ENCODE measurements at regions not wholly inside any gene's neighbourhood (a gene's known extent, or its start where the extent isn't known, plus 50 kb on each side); places are given as distances from the start of the nearest gene placed in this dataset.

GRCh38 chr9:134504106-134504385 is 137.6 kb upstream of the COL5A1 start:
- TF ChIP-seq JUN (IDR thresholded peaks at IDR 0.05; ENCODE audit: borderline replicate concordance, low read depth, low read length) (no peak), JUN (CRISPR knock-in tag; IDR thresholded peaks at IDR 0.05; ENCODE audit: borderline replicate concordance) (no peak), GABPA (tag; conservative IDR thresholded peaks at IDR 0.05; ENCODE audit: low read depth) (no peak), DNMT1 (IDR thresholded peaks at IDR 0.05) (no peak), ARHGAP35 (IDR thresholded peaks at IDR 0.05; ENCODE audit: partially characterized antibody) (no peak), CTCF (IDR thresholded peaks at IDR 0.05 in 2 of 3, conservative IDR thresholded peaks at IDR 0.05 in 1 of 3; ENCODE audit: insufficient read depth in 2 of 3, low read depth in 1 of 3, low read length in 3 of 3) (no peak; a peak in 1 of 6 replicates), ZNF253 (CRISPR knock-in tag; conservative IDR thresholded peaks at IDR 0.05) (no peak), UBTF (IDR thresholded peaks at IDR 0.05; ENCODE audit: borderline replicate concordance in 1 of 2, low read depth in 2 of 2, low read length in 2 of 2) (no peak), ZNF717 (CRISPR knock-in tag; IDR thresholded peaks at IDR 0.05) (no peak), RAD51 (IDR thresholded peaks at IDR 0.05; ENCODE audit: borderline replicate concordance, low read depth) (no peak), ZNF277 (CRISPR knock-in tag; IDR thresholded peaks at IDR 0.05; ENCODE audit: borderline replicate concordance) (no peak), HMG20B (CRISPR knock-in tag; IDR thresholded peaks at IDR 0.05) (no peak), CBFA2T3 (IDR thresholded peaks at IDR 0.05) (no peak)
